Large intestine (tissue), 3 donors: ENCODE measurements at regions not wholly inside any gene's neighbourhood (a gene's known extent, or its start where the extent isn't known, plus 50 kb on each side); places are given as distances from the start of the nearest gene placed in this dataset.

Experiments used
- DNase-seq, 2 donors: peaks; one replicate each; pipeline versions ENCODE4 v3.0.0 to v3.0.0-alpha.2; 2013
- H3K27ac ChIP-seq: one replicate; pipeline ENCODE4 v1.5.1; 2013; ENCODE audit warnings: low read length
- H3K27me3 ChIP-seq: 2 replicates; pipeline ENCODE4 v1.6.1; 2013; ENCODE audit warnings: low read length; ENCODE audit not compliant: control insufficient read depth, insufficient read depth
- H3K36me3 ChIP-seq: 2 replicates; pipeline ENCODE4 v1.6.1; 2013; ENCODE audit warnings: low read length; ENCODE audit not compliant: control insufficient read depth, insufficient read depth
- H3K4me1 ChIP-seq: one replicate; pipeline ENCODE4 v1.6.1; 2013; ENCODE audit warnings: low read length; ENCODE audit not compliant: control insufficient read depth, insufficient read depth
- H3K4me3 ChIP-seq: one replicate; pipeline ENCODE4 v1.5.1; 2013; ENCODE audit warnings: low read length
- H3K9me3 ChIP-seq: one replicate; pipeline ENCODE4 v1.6.1; 2013; ENCODE audit warnings: mild to moderate bottlenecking, low read depth, low read length, moderate library complexity; ENCODE audit not compliant: control insufficient read depth
- WGBS: methylation state at CpG from one replicate; pipeline ENCODE4 v1.1.5; 2013; ENCODE audit warnings: low lambda C conversion rate; ENCODE audit not compliant: insufficient coverage; 5-methylcytosine and 5-hydroxymethylcytosine counted together

GRCh38 chr1:214715126-214715525 is 112.1 kb downstream of the CENPF start:
- Histone ChIP-seq H3K9me3 (no peaks in the 10 kb centered on the region), H3K36me3 (no peaks in the 10 kb centered on the region), H3K4me1 (no peaks in the 10 kb centered on the region), H3K27ac (no peak overlapping the region), H3K4me3 (no peak overlapping the region), H3K27me3 (no peaks in the 10 kb centered on the region)
- WGBS = no CpG with 5 or more reads among the region's 4 CpGs
- no peak for DNase-seq

- WGBS = no CpG with 5 or more reads among the region's 7 CpGs
- no peak overlapping the region for H3K27ac ChIP-seq
Measured at GRCh38 chr1:214717351-214717750, 114.4 kb downstream of the CENPF start.

GRCh38 chr1:214718724-214719123 is 115.7 kb downstream of the CENPF start:
- no peak overlapping the region for H3K4me3 ChIP-seq
- no peaks in the 10 kb centered on the region for H3K27me3 ChIP-seq
- no peak overlapping the region for H3K27ac ChIP-seq
- DNase-seq = no peak
- no peaks in the 10 kb centered on the region for H3K4me1 ChIP-seq
- H3K9me3 ChIP-seq = no peaks in the 10 kb centered on the region
- no peaks in the 10 kb centered on the region for H3K36me3 ChIP-seq

More at GRCh38 chr1:214717351-214717750, 114.4 kb downstream of the CENPF start:
- no peaks in the 10 kb centered on the region for H3K36me3 ChIP-seq
- no peaks in the 10 kb centered on the region for H3K4me1 ChIP-seq
- no peaks in the 10 kb centered on the region for H3K9me3 ChIP-seq
- no peak for DNase-seq
- no peaks in the 10 kb centered on the region for H3K27me3 ChIP-seq
- H3K4me3 ChIP-seq = no peak overlapping the region

- Histone ChIP-seq H3K27ac (no peak overlapping the region), H3K4me1 (no peaks in the 10 kb centered on the region), H3K27me3 (no peaks in the 10 kb centered on the region), H3K36me3 (no peaks in the 10 kb centered on the region), H3K4me3 (no peak overlapping the region), H3K9me3 (no peaks in the 10 kb centered on the region)
- DNase-seq = no peak
- 76% methylated on average over 2 of the region's 4 CpGs for WGBS
Measured at GRCh38 chr1:214719207-214719606, 116.2 kb downstream of the CENPF start.

DNA sequence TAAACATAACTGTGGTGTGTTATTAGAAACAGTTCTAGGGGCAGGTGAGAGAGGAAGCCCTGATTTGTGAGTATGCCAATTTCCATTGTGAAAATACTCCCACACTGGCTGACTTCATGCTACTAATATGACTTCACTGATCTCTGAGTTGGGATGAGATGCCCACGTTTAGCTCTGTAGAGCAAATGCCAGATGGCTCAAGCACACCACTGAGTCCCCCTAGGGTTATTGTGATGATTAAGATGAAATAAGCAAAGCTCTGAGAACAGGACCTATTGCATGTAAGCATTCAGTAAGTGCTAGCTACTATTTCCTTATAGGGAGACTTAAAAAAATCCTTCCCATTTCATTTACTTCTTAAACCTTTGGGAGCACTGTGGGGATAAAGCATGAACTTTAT is 117.6 kb downstream of the CENPF start:
- Histone ChIP-seq H3K4me1 (no peaks in the 10 kb centered on the region), H3K27ac (no peak overlapping the region), H3K27me3 (no peaks in the 10 kb centered on the region), H3K36me3 (no peaks in the 10 kb centered on the region), H3K9me3 (no peaks in the 10 kb centered on the region), H3K4me3 (no peak overlapping the region)
- WGBS = no CpG with 5 or more reads among the region's 1 CpG
- DNase-seq = no peak

DNA sequence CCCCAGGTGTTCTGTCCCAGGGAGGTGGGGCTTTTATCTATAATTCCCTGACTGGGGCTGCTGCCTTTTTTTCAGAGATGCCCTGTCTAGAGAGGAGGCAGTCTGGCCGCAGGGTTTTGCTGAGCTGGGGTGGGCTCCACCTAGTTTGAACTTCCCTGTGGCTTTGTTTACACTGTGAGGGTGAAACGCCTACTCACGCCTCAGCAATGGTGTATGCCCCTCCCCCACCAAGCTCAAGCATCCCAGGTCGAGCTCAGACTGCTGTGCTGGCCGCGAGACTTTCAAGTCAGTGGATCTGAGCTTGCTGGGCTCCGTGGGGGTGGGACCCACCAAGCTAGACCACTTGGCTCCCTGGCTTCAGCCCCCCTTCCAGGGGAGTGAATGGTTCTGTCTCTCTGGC is 124.3 kb downstream of the CENPF start:
- Histone ChIP-seq H3K27ac (no peak overlapping the region), H3K36me3 (no peaks in the 10 kb centered on the region), H3K27me3 (no peaks in the 10 kb centered on the region), H3K4me3 (no peak overlapping the region), H3K4me1 (no peaks in the 10 kb centered on the region), H3K9me3 (no peaks in the 10 kb centered on the region)
- no CpG with 5 or more reads among the region's 7 CpGs for WGBS
- DNase-seq = no peak

GRCh38 chr1:214739621-214740238 is 136.7 kb downstream of the CENPF start:
- Histone ChIP-seq H3K4me1 (peaks cover 5% of the 10 kb centered on the region), H3K27me3 (no peaks in the 10 kb centered on the region), H3K27ac (no peak overlapping the region), H3K36me3 (no peaks in the 10 kb centered on the region), H3K4me3 (no peak overlapping the region), H3K9me3 (no peaks in the 10 kb centered on the region)
- DNase-seq = no peak
- WGBS = no CpG with 5 or more reads among the region's 1 CpG

DNA sequence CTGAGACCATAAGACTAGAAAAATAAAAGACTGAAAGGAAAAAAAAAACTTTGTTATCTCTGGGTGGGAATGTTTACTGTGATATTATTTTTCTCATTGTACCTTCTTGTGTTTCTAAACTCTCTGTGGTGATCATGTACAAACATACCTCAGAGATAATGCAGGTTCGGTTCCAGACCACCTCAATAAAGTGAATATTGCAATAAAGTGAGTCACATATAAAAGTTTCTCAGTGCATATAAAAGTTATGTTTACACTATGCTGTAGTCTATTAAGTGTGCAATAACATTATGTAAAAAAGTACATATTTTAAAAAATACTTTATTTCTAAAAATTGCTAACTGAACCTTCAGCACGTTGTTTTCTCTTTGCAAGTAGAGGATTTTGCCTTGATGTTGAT is 137.5 kb downstream of the CENPF start:
- DNase-seq = no peak
- no peaks in the 10 kb centered on the region for H3K27me3 ChIP-seq
- no peak overlapping the region for H3K27ac ChIP-seq
- WGBS = 79% methylated on average over 2 of the region's 2 CpGs
- H3K4me1 ChIP-seq = peaks cover 5% of the 10 kb centered on the region
- H3K36me3 ChIP-seq = no peaks in the 10 kb centered on the region
- no peak overlapping the region for H3K4me3 ChIP-seq
- no peaks in the 10 kb centered on the region for H3K9me3 ChIP-seq

- peaks cover 5% of the 10 kb centered on the region for H3K4me1 ChIP-seq
- DNase-seq = peak in 1 of 2 donors; percentile 8
Measured at GRCh38 chr1:214747050-214747635, 144.1 kb downstream of the CENPF start.

GRCh38 chr1:214753236-214753852 is 150.3 kb downstream of the CENPF start:
- DNase-seq = no peak
- no peaks in the 10 kb centered on the region for H3K36me3 ChIP-seq
- no peak overlapping the region for H3K27ac ChIP-seq
- no peaks in the 10 kb centered on the region for H3K4me1 ChIP-seq
- no peaks in the 10 kb centered on the region for H3K27me3 ChIP-seq
- peaks cover 5% of the 10 kb centered on the region for H3K9me3 ChIP-seq
- WGBS = no CpG with 5 or more reads among the region's 26 CpGs
- no peak overlapping the region for H3K4me3 ChIP-seq

More at GRCh38 chr1:214747050-214747635, 144.1 kb downstream of the CENPF start:
- H3K27ac ChIP-seq = no peak overlapping the region
- WGBS = 100% methylated on average over 1 of the region's 5 CpGs
- H3K4me3 ChIP-seq = no peak overlapping the region
- H3K36me3 ChIP-seq = no peaks in the 10 kb centered on the region
- no peaks in the 10 kb centered on the region for H3K27me3 ChIP-seq
- H3K9me3 ChIP-seq = no peaks in the 10 kb centered on the region

DNA sequence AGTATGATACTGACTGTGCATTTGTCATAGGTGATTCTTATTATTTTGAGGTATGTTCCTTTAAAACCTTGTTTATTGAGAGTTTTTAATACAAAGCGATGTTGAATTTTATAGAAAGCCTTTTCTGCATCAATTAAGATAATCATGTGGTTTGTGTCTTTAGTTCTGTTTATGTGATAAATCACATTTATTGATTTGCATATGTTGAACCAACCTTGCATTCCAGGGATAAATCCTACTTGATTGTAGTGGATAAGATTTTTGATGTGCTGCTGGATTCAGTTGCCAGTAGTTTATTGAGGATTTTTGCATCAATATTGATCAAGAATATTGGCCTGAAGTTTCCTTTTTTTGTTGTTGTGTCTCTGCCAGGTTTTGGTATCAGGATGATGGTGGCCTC is 158.0 kb downstream of the CENPF start:
- 100% methylated on average over 1 of the region's 1 CpG for WGBS

More for the DNA sequence above, 158.0 kb downstream of the CENPF start:
- Histone ChIP-seq H3K4me1 (no peaks in the 10 kb centered on the region), H3K9me3 (peaks cover 5% of the 10 kb centered on the region), H3K27ac (no peak overlapping the region), H3K36me3 (no peaks in the 10 kb centered on the region), H3K27me3 (no peaks in the 10 kb centered on the region), H3K4me3 (no peak overlapping the region)
- no peak for DNase-seq
